Mesothelial cell of epicardium (in vitro differentiated cells): ENCODE measurements at regions not wholly inside any gene's neighbourhood (a gene's known extent, or its start where the extent isn't known, plus 50 kb on each side); places are given as distances from the start of the nearest gene placed in this dataset.

ENCODE experiments used
- DNase-seq, 2 experiments: peaks; one replicate each; pipeline ENCODE4 v3.0.0; 2021; ENCODE audit warnings: low spot score in 2 of 2; ENCODE audit not compliant: unreplicated experiment in 2 of 2
- H3K27ac Mint-ChIP-seq: 2 replicates; pipeline ENCODE4 v1.8.0; 2021; ENCODE audit warnings: mixed read lengths
- H3K27me3 Mint-ChIP-seq: 2 replicates; pipeline ENCODE4 v1.8.0; 2021; ENCODE audit warnings: low read depth, mixed read lengths
- H3K36me3 Mint-ChIP-seq: 2 replicates; pipeline ENCODE4 v1.8.0; 2021; ENCODE audit warnings: mixed read lengths
- H3K4me1 Mint-ChIP-seq: 2 replicates; pipeline ENCODE4 v1.8.0; 2021; ENCODE audit warnings: mixed read lengths
- H3K4me3 Mint-ChIP-seq: 2 replicates; pipeline ENCODE4 v1.8.0; 2021; ENCODE audit warnings: mild to moderate bottlenecking, moderate library complexity, mixed read lengths
- H3K9me3 Mint-ChIP-seq: 2 replicates; pipeline ENCODE4 v1.8.0; 2021; ENCODE audit warnings: mixed read lengths
- TF ChIP-seq, protein P1 (sequence below): fragments of 200-600 bp; sonication (generic); IDR thresholded peaks from one replicate; pipeline ENCODE4 v1.5.0; 2021; ENCODE audit warnings: antibody characterized with exemption; ENCODE audit not compliant: unreplicated experiment

DNA sequence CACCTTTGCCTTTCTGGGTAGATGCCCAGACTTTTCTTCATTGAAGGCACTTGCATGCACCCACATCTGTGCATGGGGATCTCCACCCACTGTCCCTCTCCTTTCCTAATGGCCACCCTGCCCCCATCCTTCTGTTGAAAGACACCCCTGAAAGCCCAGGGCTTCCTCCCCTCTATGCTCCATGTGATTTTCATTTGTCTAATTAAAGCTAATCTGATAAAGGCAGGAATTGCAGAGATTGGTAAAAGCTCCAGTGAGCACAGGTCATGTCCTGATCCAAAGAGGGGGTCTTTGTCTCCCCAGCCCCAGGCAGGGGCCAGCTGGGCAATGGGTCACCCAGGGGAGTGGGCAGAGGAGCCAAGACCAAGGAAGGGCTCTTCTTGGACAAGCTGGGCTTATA, 107.6 kb upstream of the CD82 start:
- no peak overlapping the region for H3K27ac Mint-ChIP-seq
- H3K4me3 Mint-ChIP-seq = no peak overlapping the region
- peaks cover 5% of the 10 kb centered on the region for H3K4me1 Mint-ChIP-seq
- TF ChIP-seq, protein P1, sequence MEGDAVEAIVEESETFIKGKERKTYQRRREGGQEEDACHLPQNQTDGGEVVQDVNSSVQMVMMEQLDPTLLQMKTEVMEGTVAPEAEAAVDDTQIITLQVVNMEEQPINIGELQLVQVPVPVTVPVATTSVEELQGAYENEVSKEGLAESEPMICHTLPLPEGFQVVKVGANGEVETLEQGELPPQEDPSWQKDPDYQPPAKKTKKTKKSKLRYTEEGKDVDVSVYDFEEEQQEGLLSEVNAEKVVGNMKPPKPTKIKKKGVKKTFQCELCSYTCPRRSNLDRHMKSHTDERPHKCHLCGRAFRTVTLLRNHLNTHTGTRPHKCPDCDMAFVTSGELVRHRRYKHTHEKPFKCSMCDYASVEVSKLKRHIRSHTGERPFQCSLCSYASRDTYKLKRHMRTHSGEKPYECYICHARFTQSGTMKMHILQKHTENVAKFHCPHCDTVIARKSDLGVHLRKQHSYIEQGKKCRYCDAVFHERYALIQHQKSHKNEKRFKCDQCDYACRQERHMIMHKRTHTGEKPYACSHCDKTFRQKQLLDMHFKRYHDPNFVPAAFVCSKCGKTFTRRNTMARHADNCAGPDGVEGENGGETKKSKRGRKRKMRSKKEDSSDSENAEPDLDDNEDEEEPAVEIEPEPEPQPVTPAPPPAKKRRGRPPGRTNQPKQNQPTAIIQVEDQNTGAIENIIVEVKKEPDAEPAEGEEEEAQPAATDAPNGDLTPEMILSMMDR = no peak
- H3K9me3 Mint-ChIP-seq = peaks cover 7% of the 10 kb centered on the region
- H3K36me3 Mint-ChIP-seq = no peaks in the 10 kb centered on the region
- no peak for DNase-seq
- peaks cover 55% of the 10 kb centered on the region for H3K27me3 Mint-ChIP-seq

DNA sequence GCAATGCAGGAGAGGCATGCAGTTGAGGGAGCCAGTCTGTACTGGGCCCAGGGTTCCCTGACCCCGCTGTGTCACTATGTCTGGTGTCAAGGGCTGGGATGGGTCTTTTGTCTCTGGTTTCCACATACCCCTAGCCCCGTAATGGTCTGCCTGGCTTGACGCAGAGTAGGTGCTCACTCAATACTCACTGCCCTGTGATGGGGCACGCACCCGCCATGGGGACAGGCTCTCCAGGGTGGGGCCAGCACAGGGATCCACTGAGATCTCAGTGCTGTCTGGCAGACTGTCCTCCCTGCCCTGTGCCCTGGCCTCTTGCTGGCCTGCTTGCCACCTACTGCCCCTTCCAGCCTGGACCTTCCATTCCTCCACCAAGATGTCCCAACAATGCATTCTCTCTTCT, 101.7 kb upstream of the CD82 start:
- H3K9me3 Mint-ChIP-seq = peaks cover 18% of the 10 kb centered on the region
- H3K36me3 Mint-ChIP-seq = peaks cover 3% of the 10 kb centered on the region
- peaks cover 45% of the 10 kb centered on the region for H3K27me3 Mint-ChIP-seq
- no peak overlapping the region for H3K27ac Mint-ChIP-seq
- TF ChIP-seq, protein P1 = no peak
- no peak for DNase-seq
- H3K4me1 Mint-ChIP-seq = peaks cover 4% of the 10 kb centered on the region
- no peak overlapping the region for H3K4me3 Mint-ChIP-seq

DNA sequence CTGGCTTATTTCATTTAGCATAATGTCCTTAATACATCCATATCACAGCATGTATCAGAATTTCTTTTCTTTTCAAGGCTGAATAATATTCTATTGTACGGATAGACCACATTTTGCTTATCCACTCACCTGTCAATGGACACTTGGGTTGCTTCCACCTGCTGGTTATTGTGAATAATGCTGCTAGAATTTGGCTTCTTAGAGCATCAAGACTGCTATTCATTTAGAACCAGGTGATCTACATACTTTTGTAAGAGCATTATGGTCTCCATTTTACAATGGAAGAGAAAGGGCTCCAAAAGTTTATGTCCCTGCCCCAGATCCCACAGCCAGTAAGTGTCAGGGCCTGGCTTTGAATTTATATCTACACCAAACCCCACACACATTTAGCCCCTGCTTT, 100.7 kb upstream of the CD82 start:
- peaks cover 18% of the 10 kb centered on the region for H3K9me3 Mint-ChIP-seq
- TF ChIP-seq, protein P1 = no peak

DNA sequence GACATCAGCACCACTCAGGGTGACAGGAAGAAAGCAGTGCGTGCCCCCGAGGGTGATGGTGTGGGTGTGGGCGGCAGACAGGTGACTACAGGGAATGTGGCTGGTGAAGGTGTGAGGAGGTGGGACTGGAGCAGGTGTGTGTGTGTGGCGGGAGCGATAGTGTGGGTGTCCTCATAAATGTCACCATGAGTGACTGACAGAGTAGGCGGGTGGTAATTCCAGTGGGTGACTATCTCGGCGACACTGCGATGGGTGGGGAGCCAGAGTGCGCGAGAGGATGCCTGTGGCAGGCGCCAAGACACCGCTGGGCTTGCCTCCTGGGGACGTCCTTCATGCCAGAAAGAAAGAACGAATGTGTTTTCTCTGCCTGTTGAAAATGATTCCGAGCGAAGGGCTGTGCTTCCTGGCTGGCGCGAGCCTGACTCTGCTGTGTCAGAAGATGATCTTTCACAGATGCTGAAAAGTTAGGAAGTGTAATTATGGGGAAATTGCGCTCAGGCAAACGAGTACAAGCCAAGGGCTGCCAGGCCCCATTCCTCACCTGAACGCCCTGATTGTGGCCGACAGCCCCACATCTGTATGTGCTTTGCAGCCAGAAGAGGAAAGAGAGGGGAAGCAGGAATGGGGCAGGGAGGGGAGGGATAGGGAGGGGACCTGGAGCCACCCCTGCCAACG, 98.8 kb upstream of the CD82 start:
- peaks cover 3% of the 10 kb centered on the region for H3K36me3 Mint-ChIP-seq
- DNase-seq = no peak
- TF ChIP-seq, protein P1 = no peak
- no peak overlapping the region for H3K4me3 Mint-ChIP-seq
- peaks cover 11% of the 10 kb centered on the region for H3K9me3 Mint-ChIP-seq
- H3K27me3 Mint-ChIP-seq = peaks cover 36% of the 10 kb centered on the region
- peaks cover 4% of the 10 kb centered on the region for H3K4me1 Mint-ChIP-seq
- no peak overlapping the region for H3K27ac Mint-ChIP-seq

More for the DNA sequence above, 100.7 kb upstream of the CD82 start:
- DNase-seq = no peak
- Mint-ChIP-seq H3K27ac (no peak overlapping the region), H3K36me3 (peaks cover 3% of the 10 kb centered on the region), H3K27me3 (peaks cover 37% of the 10 kb centered on the region), H3K4me3 (no peak overlapping the region), H3K4me1 (peaks cover 4% of the 10 kb centered on the region)

DNA sequence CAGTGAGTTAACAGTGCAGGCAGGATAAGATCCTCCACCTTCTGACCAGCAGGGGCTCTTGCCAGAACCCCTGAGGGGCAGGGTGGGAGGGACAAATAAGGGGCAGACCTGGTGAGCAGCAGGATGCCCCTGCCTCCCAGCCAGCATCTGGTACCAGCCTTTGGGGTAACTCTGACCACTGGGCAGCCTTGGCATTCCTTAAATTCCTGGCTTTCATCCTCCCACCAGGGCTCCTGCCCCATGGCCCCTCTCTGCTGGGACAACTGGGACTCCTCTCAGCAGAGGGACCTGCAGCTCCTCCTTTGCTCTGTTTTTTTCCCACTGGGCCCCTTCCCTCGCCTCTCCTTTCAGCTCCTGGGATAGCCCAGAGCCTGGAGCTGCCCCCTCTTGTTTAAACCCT, 98.0 kb upstream of the CD82 start:
- Mint-ChIP-seq H3K36me3 (peaks cover 3% of the 10 kb centered on the region), H3K27ac (no peak overlapping the region), H3K27me3 (peaks cover 33% of the 10 kb centered on the region), H3K4me3 (no peak overlapping the region), H3K4me1 (peaks cover 4% of the 10 kb centered on the region), H3K9me3 (peaks cover 11% of the 10 kb centered on the region)
- no peak for DNase-seq
- TF ChIP-seq, protein P1 = no peak
